OCI-LY3 (cell line): ENCODE measurements at regions not wholly inside any gene's neighbourhood (a gene's known extent, or its start where the extent isn't known, plus 50 kb on each side); places are given as distances from the start of the nearest gene placed in this dataset.

Experiments used
- H2AFZ ChIP-seq: fragments of 200-600, 300-600 bp; shearing (Covaris generic); 2 replicates; pipeline ENCODE4 v1.6.0; 2014; ENCODE audit warnings: antibody characterized with exemption, low read depth, low read length
- H3K27ac ChIP-seq: fragments of 200-600, 300-600 bp; sonication (generic); 2 replicates; pipeline ENCODE4 v1.5.1; 2014; ENCODE audit warnings: mild to moderate bottlenecking, low read length, moderate library complexity, mixed read lengths
- H3K27me3 ChIP-seq: fragments of 200-600, 300-600 bp; sonication (generic); 2 replicates; pipeline ENCODE4 v1.6.1; 2014; ENCODE audit warnings: low read depth, low read length, mixed read lengths
- H3K36me3 ChIP-seq: fragments of 200-600, 300-600 bp; sonication (generic); replicated peaks from 2 replicates; pipeline ENCODE3; 2014; ENCODE audit warnings: low read depth, low read length, mixed read lengths
- H3K4me1 ChIP-seq: fragments of 300-600, 200-600 bp; sonication (generic); 2 replicates; pipeline ENCODE4 v1.6.1; 2014; ENCODE audit warnings: low read length, mixed read lengths
- H3K4me2 ChIP-seq: fragments of 200-600, 300-600 bp; sonication (generic); 2 replicates; pipeline ENCODE4 v1.6.1; 2014; ENCODE audit warnings: low read length, mixed read lengths
- H3K4me3 ChIP-seq: fragments of 300-600, 200-600 bp; sonication (generic); 2 replicates; pipeline ENCODE4 v1.5.1; 2014; ENCODE audit warnings: antibody characterized with exemption, mild to moderate bottlenecking, low read length, moderate library complexity
- H3K79me2 ChIP-seq: fragments of 300-600, 200-600 bp; shearing (Covaris generic); 2 replicates; pipeline ENCODE4 v1.6.1; 2014; ENCODE audit warnings: mild to moderate bottlenecking, low read length, mixed read lengths
- H3K9ac ChIP-seq: fragments of 300-600, 200-600 bp; shearing (Covaris generic); 2 replicates; pipeline ENCODE4 v1.6.0; 2014; ENCODE audit warnings: mild to moderate bottlenecking, low read length, moderate library complexity
- H3K9me3 ChIP-seq: fragments of 200-600, 300-600 bp; shearing (Covaris generic); 2 replicates; pipeline ENCODE4 v1.6.1; 2014; ENCODE audit warnings: low read length, mixed read lengths; ENCODE audit not compliant: insufficient read depth
- H4K20me1 ChIP-seq: fragments of 200-600, 300-600 bp; sonication (generic); 2 replicates; pipeline ENCODE4 v1.6.1; 2016; ENCODE audit warnings: low read length, mixed read lengths; ENCODE audit not compliant: insufficient read depth
- CTCF ChIP-seq: fragments of 200-600, 300-600 bp; sonication (generic); IDR thresholded peaks from 2 replicates; pipeline ENCODE4 v1.5.1; 2014; ENCODE audit warnings: antibody characterized with exemption, low read length, low read depth
- EZH2phosphoT487 ChIP-seq: fragments of 200-600 bp; shearing (Covaris generic); IDR thresholded peaks from 2 replicates; pipeline ENCODE4 v1.6.1; 2018; ENCODE audit warnings: antibody characterized with exemption, mixed run types, low read depth

GRCh38 chr6:43896329-43897255 is 126.6 kb downstream of the VEGFA start:
- H3K4me1 ChIP-seq, result no peaks in the 10 kb centered on the region
- no peaks in the 10 kb centered on the region for H3K36me3 ChIP-seq
- H3K4me2 ChIP-seq, result no peak overlapping the region
- no peaks in the 10 kb centered on the region for H3K9me3 ChIP-seq
- no peak overlapping the region for H3K4me3 ChIP-seq
- no peak overlapping the region for H3K9ac ChIP-seq
- no peak overlapping the region for H2AFZ ChIP-seq
- peaks cover 9% of the 10 kb centered on the region for H3K27me3 ChIP-seq
- no peaks in the 10 kb centered on the region for H3K79me2 ChIP-seq
- TF ChIP-seq CTCF, result no peak
- no peak for TF ChIP-seq EZH2phosphoT487
- H4K20me1 ChIP-seq, result no peaks in the 10 kb centered on the region
- H3K27ac ChIP-seq, result no peak overlapping the region

- Histone ChIP-seq H3K27ac (no peak overlapping the region), H4K20me1 (no peaks in the 10 kb centered on the region), H3K4me2 (no peak overlapping the region), H3K4me1 (no peaks in the 10 kb centered on the region), H3K9me3 (no peaks in the 10 kb centered on the region), H3K4me3 (no peak overlapping the region), H3K79me2 (no peaks in the 10 kb centered on the region), H3K9ac (no peak overlapping the region), H3K27me3 (peaks cover 13% of the 10 kb centered on the region), H2AFZ (no peak overlapping the region), H3K36me3 (no peaks in the 10 kb centered on the region)
- TF ChIP-seq CTCF (no peak), EZH2phosphoT487 (no peak)
Measured at GRCh38 chr6:43895656-43896328, 125.8 kb downstream of the VEGFA start.

GRCh38 chr6:43893073-43893472 is 123.1 kb downstream of the VEGFA start:
- Histone ChIP-seq H3K27me3 (peaks cover 13% of the 10 kb centered on the region), H3K9me3 (no peaks in the 10 kb centered on the region), H4K20me1 (no peaks in the 10 kb centered on the region), H3K36me3 (no peaks in the 10 kb centered on the region), H3K4me3 (no peak overlapping the region), H3K79me2 (no peaks in the 10 kb centered on the region), H2AFZ (no peak overlapping the region), H3K27ac (no peak overlapping the region), H3K4me1 (no peaks in the 10 kb centered on the region), H3K4me2 (no peak overlapping the region), H3K9ac (no peak overlapping the region)
- TF ChIP-seq EZH2phosphoT487 (no peak), CTCF (no peak)

- no peaks in the 10 kb centered on the region for H3K9me3 ChIP-seq
- H4K20me1 ChIP-seq, result no peaks in the 10 kb centered on the region
- H2AFZ ChIP-seq, result no peak overlapping the region
- no peaks in the 10 kb centered on the region for H3K4me1 ChIP-seq
- H3K9ac ChIP-seq, result no peak overlapping the region
- H3K27me3 ChIP-seq, result 0 out of 2 replicates have a peak, but pooled peaks cover 4% of the 10 kb centered on the region
- H3K4me2 ChIP-seq, result no peak overlapping the region
- H3K27ac ChIP-seq, result no peak overlapping the region
- no peaks in the 10 kb centered on the region for H3K79me2 ChIP-seq
- H3K36me3 ChIP-seq, result no peaks in the 10 kb centered on the region
- TF ChIP-seq CTCF, result no peak
- TF ChIP-seq EZH2phosphoT487, result no peak
- no peak overlapping the region for H3K4me3 ChIP-seq
Measured at GRCh38 chr6:43891072-43891870, 121.3 kb downstream of the VEGFA start.
